Parathyroid adenoma (tissue), 2 donors: ENCODE measurements at regions not wholly inside any gene's neighbourhood (a gene's known extent, or its start where the extent isn't known, plus 50 kb on each side); places are given as distances from the start of the nearest gene placed in this dataset.

Experiments
- H2AFZ ChIP-seq: fragments of 300-600 bp; sonication (generic); one replicate; pipeline ENCODE4 v1.7.0; 2017; ENCODE audit warnings: antibody characterized with exemption, mild to moderate bottlenecking
- H3K27ac ChIP-seq: fragments of 300-600 bp; sonication (generic); one replicate; pipeline ENCODE4 v1.7.0; 2017
- H3K27me3 ChIP-seq: fragments of 300-600 bp; sonication (generic); one replicate; pipeline ENCODE4 v1.7.0; 2017; ENCODE audit warnings: low read length; ENCODE audit not compliant: control insufficient read depth, insufficient read depth
- H3K36me3 ChIP-seq: fragments of 300-600 bp; sonication (generic); one replicate; pipeline ENCODE4 v1.7.0; 2017; ENCODE audit warnings: low read length; ENCODE audit not compliant: control insufficient read depth, insufficient read depth
- H3K4me1 ChIP-seq: fragments of 300-600 bp; sonication (generic); one replicate; pipeline ENCODE4 v1.7.0; 2017; ENCODE audit warnings: control low read depth
- H3K4me2 ChIP-seq: fragments of 300-600 bp; sonication (generic); one replicate; pipeline ENCODE4 v1.7.0; 2017; ENCODE audit warnings: low read length
- H3K4me3 ChIP-seq: fragments of 300-600 bp; sonication (generic); one replicate; pipeline ENCODE4 v1.7.0; 2017; ENCODE audit warnings: low read depth, low read length
- H3K79me2 ChIP-seq: fragments of 300-600 bp; sonication (generic); one replicate; pipeline ENCODE4 v1.7.0; 2017; ENCODE audit warnings: control low read depth
- H3K9ac ChIP-seq: fragments of 300-600 bp; sonication (generic); one replicate; pipeline ENCODE4 v1.7.0; 2017; ENCODE audit warnings: mild to moderate bottlenecking
- H3K9me3 ChIP-seq: fragments of 300-600 bp; sonication (generic); one replicate; pipeline ENCODE4 v1.7.0; 2017; ENCODE audit warnings: low read length; ENCODE audit not compliant: control insufficient read depth
- TF ChIP-seq, protein P1 (sequence below): fragments of 300-600 bp; sonication (generic); IDR thresholded peaks from one replicate; pipeline ENCODE4 v1.7.0; 2017; ENCODE audit warnings: antibody characterized with exemption, mild to moderate bottlenecking
- donor health status: primary hyperparathyroidism.

DNA sequence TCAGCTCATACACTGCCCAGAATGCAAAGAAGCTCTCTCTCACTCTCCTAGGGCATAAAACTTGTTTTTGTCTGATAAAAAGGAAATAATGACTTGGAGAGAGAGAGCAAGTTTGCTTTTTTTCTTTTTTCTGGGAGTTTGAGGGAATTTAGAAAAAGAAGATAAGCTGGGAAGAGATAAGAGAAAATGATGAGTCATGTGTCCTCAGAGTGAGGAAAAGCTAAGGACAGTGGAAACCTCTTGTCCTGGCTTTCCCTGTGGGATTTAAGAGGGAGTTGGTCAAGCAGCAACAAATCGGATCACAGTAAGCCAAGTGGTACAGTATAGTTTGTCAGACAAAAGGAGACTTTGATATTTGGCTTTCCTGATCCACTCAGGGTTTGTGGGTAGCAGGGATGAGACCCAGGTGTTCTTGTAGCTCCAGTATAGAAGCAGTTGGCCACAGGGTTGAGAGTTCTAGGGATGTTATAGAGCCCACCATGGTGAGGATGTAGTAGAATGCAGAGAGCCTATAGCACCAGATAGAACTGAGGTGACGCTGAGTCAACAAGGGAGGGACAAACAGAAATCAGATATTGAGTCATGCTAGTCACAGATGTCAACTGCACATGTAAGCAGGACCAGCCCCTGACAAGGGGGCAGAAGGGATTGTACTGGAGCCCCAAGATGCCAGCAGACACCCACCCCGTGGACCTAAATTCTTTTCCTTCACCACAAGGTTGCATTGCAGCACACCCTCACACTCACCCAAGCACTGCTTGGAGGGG lies 219.3 kb upstream of the TAC1 start:
- H3K4me3 ChIP-seq: no peak overlapping the region
- no peaks in the 10 kb centered on the region for H3K79me2 ChIP-seq
- H3K27me3 ChIP-seq: no peaks in the 10 kb centered on the region
- H2AFZ ChIP-seq: no peak overlapping the region
- H3K4me2 ChIP-seq: no peak overlapping the region
- H3K27ac ChIP-seq: no peak overlapping the region
- no peaks in the 10 kb centered on the region for H3K36me3 ChIP-seq
- H3K9ac ChIP-seq: no peak overlapping the region
- TF ChIP-seq, protein P1, sequence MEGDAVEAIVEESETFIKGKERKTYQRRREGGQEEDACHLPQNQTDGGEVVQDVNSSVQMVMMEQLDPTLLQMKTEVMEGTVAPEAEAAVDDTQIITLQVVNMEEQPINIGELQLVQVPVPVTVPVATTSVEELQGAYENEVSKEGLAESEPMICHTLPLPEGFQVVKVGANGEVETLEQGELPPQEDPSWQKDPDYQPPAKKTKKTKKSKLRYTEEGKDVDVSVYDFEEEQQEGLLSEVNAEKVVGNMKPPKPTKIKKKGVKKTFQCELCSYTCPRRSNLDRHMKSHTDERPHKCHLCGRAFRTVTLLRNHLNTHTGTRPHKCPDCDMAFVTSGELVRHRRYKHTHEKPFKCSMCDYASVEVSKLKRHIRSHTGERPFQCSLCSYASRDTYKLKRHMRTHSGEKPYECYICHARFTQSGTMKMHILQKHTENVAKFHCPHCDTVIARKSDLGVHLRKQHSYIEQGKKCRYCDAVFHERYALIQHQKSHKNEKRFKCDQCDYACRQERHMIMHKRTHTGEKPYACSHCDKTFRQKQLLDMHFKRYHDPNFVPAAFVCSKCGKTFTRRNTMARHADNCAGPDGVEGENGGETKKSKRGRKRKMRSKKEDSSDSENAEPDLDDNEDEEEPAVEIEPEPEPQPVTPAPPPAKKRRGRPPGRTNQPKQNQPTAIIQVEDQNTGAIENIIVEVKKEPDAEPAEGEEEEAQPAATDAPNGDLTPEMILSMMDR: no peak
- H3K4me1 ChIP-seq: no peaks in the 10 kb centered on the region
- no peaks in the 10 kb centered on the region for H3K9me3 ChIP-seq

DNA sequence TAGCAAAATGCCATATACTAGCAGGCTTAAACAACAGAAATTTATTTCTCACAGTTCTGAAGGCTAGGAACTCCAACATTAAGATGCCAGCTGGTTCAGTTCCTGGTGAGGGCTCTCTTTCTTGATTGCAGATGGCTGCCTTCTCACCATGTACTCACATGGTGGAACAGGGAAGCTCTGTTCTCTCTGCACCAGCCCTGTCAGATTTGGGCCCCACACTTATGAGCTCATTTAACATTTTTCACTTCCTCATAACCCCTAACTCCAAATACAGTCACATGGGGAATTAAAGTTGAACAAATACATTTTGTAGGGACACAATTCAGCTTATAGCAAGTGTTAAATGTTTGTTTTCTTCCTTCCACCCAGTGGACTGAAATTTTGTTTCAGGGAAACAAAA lies 218.6 kb upstream of the TAC1 start:
- Histone ChIP-seq H3K27me3 (no peaks in the 10 kb centered on the region), H2AFZ (no peak overlapping the region), H3K36me3 (no peaks in the 10 kb centered on the region), H3K9ac (no peak overlapping the region), H3K27ac (no peak overlapping the region), H3K79me2 (no peaks in the 10 kb centered on the region), H3K4me2 (no peak overlapping the region), H3K9me3 (no peaks in the 10 kb centered on the region), H3K4me1 (no peaks in the 10 kb centered on the region), H3K4me3 (no peak overlapping the region)
- TF ChIP-seq, protein P1: no peak

DNA sequence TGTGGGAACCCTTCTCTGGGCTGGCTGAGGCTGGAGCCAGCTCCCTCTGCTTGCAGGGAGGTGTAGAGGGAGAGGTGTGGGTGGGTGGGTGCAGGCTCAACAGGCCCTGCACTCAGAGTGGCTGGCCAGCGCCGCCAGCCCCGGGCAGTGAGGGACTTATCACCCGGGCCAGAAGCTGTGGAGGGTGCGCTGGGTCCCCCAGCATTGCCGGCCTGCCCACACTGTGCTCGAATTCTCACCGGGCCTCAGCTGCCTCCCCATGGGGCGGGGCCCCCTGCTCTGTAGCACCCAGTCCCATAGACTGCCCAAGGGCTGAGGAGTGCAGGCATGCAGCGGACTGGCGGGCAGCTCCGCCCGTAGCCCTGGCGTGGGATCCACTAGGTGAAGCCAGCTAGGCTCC lies 190.7 kb upstream of the TAC1 start:
- Histone ChIP-seq H3K4me3 (no peak overlapping the region), H2AFZ (no peak overlapping the region), H3K9ac (no peak overlapping the region), H3K79me2 (no peaks in the 10 kb centered on the region), H3K4me1 (no peaks in the 10 kb centered on the region), H3K9me3 (no peaks in the 10 kb centered on the region), H3K4me2 (no peak overlapping the region), H3K36me3 (no peaks in the 10 kb centered on the region), H3K27me3 (no peaks in the 10 kb centered on the region), H3K27ac (no peak overlapping the region)
- TF ChIP-seq, protein P1: no peak

DNA sequence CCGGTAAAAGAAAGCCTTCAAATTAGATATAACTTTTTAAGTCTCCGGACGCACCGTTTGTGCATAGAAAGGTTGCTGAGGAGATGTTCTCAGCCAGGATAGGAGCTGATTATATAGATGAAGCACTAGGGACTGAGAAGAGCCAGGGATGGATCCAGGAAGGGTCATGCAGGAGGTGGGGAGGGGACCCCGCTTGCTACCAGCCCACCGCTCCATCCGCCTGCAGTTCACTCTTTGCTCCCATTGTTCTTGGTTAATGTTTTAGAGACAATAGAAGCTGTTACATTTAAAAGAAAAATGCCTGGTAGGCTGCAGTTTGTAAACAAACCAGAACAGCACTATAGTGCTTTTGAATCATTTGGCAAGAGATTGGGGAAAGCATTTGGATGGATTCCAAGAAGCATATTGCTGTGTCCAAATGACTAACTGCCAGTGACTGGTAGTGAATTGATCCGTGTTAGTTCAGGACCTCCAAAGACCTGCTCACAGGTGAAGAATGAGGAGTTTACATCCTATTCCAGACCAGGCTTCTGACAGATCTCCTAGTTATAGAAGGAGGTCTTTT lies 175.9 kb upstream of the TAC1 start:
- TF ChIP-seq, protein P1: no peak
- no peak overlapping the region for H3K27ac ChIP-seq
- H2AFZ ChIP-seq: no peak overlapping the region
- H3K4me2 ChIP-seq: no peak overlapping the region
- no peaks in the 10 kb centered on the region for H3K27me3 ChIP-seq
- no peaks in the 10 kb centered on the region for H3K4me1 ChIP-seq
- H3K4me3 ChIP-seq: no peak overlapping the region
- H3K9ac ChIP-seq: no peak overlapping the region
- no peaks in the 10 kb centered on the region for H3K9me3 ChIP-seq
- H3K36me3 ChIP-seq: no peaks in the 10 kb centered on the region
- no peaks in the 10 kb centered on the region for H3K79me2 ChIP-seq

DNA sequence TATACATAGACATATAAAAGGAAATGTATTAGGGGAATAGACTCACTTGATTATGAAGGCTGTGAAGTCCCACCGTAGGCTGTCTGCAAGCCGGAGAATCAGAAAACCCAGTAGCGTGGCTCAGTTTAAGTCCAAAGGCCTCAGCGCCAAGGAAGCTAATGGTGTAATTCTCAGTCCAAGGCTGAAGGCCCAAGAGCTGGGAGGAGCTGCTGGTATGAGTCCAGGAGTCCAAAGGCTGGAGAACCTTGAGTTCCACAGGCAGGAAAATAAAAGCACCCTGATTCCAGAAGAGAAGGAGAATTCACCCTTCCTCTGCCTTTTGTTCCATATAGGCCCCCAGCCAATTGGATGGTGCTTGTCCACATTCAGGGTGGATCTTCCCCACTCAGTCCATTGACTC lies 166.2 kb upstream of the TAC1 start:
- Histone ChIP-seq H3K27me3 (no peaks in the 10 kb centered on the region), H3K36me3 (no peaks in the 10 kb centered on the region), H3K4me3 (no peak overlapping the region), H3K9me3 (no peaks in the 10 kb centered on the region), H3K9ac (no peak overlapping the region), H3K79me2 (no peaks in the 10 kb centered on the region), H3K4me1 (no peaks in the 10 kb centered on the region), H2AFZ (no peak overlapping the region), H3K27ac (no peak overlapping the region), H3K4me2 (no peak overlapping the region)
- TF ChIP-seq, protein P1: no peak
